ENCODE measurements at regions not wholly inside any gene's neighbourhood (a gene's known extent, or its start where the extent isn't known, plus 50 kb on each side); places are given as distances from the start of the nearest gene placed in this dataset.
"Not testable (repeated sequence)": the region's sequence is repeated elsewhere in the genome, so short reads cannot be mapped to it uniquely, and the experiment has no call there.

GRCh38 chr5:106258591-106259125, 1412.1 kb downstream of the EFNA5 start:
- no peaks in the 10 kb centered on the region for H3K4me1 Mint-ChIP-seq (ENCODE audit: unreplicated experiment)
- H3K9me3 Mint-ChIP-seq (ENCODE audit: unreplicated experiment): no peaks in the 10 kb centered on the region
- H3K27me3 Mint-ChIP-seq (ENCODE audit: unreplicated experiment): peaks cover 3% of the 10 kb centered on the region
- no peaks in the 10 kb centered on the region for H3K36me3 Mint-ChIP-seq (ENCODE audit: low read depth, unreplicated experiment)
- no peak overlapping the region for H3K27ac Mint-ChIP-seq (ENCODE audit: unreplicated experiment)
- H3K4me3 Mint-ChIP-seq (ENCODE audit: unreplicated experiment): no peak overlapping the region
- DNase-seq (ENCODE audit: low spot score): no peak
- no peak for TF ChIP-seq CTCF (IDR thresholded peaks at IDR 0.05; ENCODE audit: unreplicated experiment)

- Mint-ChIP-seq H3K4me1 (ENCODE audit: unreplicated experiment) (no peaks in the 10 kb centered on the region), H3K4me3 (ENCODE audit: unreplicated experiment) (no peak overlapping the region), H3K36me3 (ENCODE audit: low read depth, unreplicated experiment) (no peaks in the 10 kb centered on the region)
Measured at GRCh38 chr5:106254784-106255183, 1416.0 kb downstream of the EFNA5 start.

GRCh38 chr5:106246044-106246745, 1424.5 kb downstream of the EFNA5 start:
- H3K27ac Mint-ChIP-seq (ENCODE audit: unreplicated experiment); H3K4me3 Mint-ChIP-seq (ENCODE audit: unreplicated experiment): not testable (repeated sequence)

More at GRCh38 chr5:106254784-106255183, 1416.0 kb downstream of the EFNA5 start:
- no peak for TF ChIP-seq CTCF (IDR thresholded peaks at IDR 0.05; ENCODE audit: unreplicated experiment)
- no peak for DNase-seq (ENCODE audit: low spot score)
- no peak overlapping the region for H3K27ac Mint-ChIP-seq (ENCODE audit: unreplicated experiment)
- peaks cover 3% of the 10 kb centered on the region for H3K27me3 Mint-ChIP-seq (ENCODE audit: unreplicated experiment)
- no peaks in the 10 kb centered on the region for H3K9me3 Mint-ChIP-seq (ENCODE audit: unreplicated experiment)

GRCh38 chr5:106241409-106241808, 1429.3 kb downstream of the EFNA5 start:
- Mint-ChIP-seq H3K4me3 (ENCODE audit: unreplicated experiment) (no peak overlapping the region), H3K27ac (ENCODE audit: unreplicated experiment) (no peak overlapping the region), H3K36me3 (ENCODE audit: low read depth, unreplicated experiment) (no peaks in the 10 kb centered on the region), H3K27me3 (ENCODE audit: unreplicated experiment) (no peaks in the 10 kb centered on the region), H3K9me3 (ENCODE audit: unreplicated experiment) (no peaks in the 10 kb centered on the region), H3K4me1 (ENCODE audit: unreplicated experiment) (no peaks in the 10 kb centered on the region)
- DNase-seq (ENCODE audit: low spot score): no peak
- TF ChIP-seq CTCF (IDR thresholded peaks at IDR 0.05; ENCODE audit: unreplicated experiment): no peak

More at GRCh38 chr5:106246044-106246745, 1424.5 kb downstream of the EFNA5 start:
- H3K9me3 Mint-ChIP-seq (ENCODE audit: unreplicated experiment); H3K27me3 Mint-ChIP-seq (ENCODE audit: unreplicated experiment); H3K4me1 Mint-ChIP-seq (ENCODE audit: unreplicated experiment); H3K36me3 Mint-ChIP-seq (ENCODE audit: low read depth, unreplicated experiment); DNase-seq (ENCODE audit: low spot score): not testable (repeated sequence)

GRCh38 chr5:106205916-106206571, 1464.7 kb downstream of the EFNA5 start:
- H3K4me1 Mint-ChIP-seq (ENCODE audit: unreplicated experiment): no peaks in the 10 kb centered on the region
- no peaks in the 10 kb centered on the region for H3K27me3 Mint-ChIP-seq (ENCODE audit: unreplicated experiment)
- no peak for TF ChIP-seq CTCF (IDR thresholded peaks at IDR 0.05; ENCODE audit: unreplicated experiment)
- no peaks in the 10 kb centered on the region for H3K9me3 Mint-ChIP-seq (ENCODE audit: unreplicated experiment)
- DNase-seq (ENCODE audit: low spot score): no peak
- no peak overlapping the region for H3K4me3 Mint-ChIP-seq (ENCODE audit: unreplicated experiment)
- no peak overlapping the region for H3K27ac Mint-ChIP-seq (ENCODE audit: unreplicated experiment)
- no peaks in the 10 kb centered on the region for H3K36me3 Mint-ChIP-seq (ENCODE audit: low read depth, unreplicated experiment)

Data from endothelial cell (in vitro differentiated cells).